ENCODE measurements at regions not wholly inside any gene's neighbourhood (a gene's known extent, or its start where the extent isn't known, plus 50 kb on each side); places are given as distances from the start of the nearest gene placed in this dataset.

DNA sequence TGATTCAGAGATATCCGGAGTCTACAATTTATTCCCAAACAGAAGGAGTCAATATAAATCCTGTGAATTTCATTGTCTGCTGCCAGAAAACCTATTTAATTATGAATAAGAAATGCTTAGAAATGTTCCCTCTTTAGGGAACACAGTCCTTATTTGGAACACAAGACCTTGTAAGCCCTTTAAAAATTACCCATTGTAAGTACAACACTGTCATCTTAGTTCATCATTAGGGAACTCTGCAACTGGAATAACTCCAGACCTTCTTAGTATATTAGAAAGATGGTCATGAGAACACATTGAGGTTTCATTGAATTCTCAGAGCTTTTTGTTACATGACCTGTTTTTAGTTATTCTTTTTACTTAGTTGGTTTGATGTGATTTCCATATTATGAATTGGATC lies 548.5 kb upstream of the KLF12 start:
- H3K4me2 ChIP-seq (ENCODE audit: control insufficient read depth, insufficient read depth): no peak overlapping the region
- no peak overlapping the region for H3K27ac ChIP-seq (ENCODE audit: control insufficient read depth, insufficient read depth)
- intact Hi-C loops (cut with micrococcal nuclease; ENCODE audit: unreplicated experiment) (loop anchor here (10.0 kb wide), 1 partner anchor 532 kb away; no protein-coding TSS in a partner anchor), in situ Hi-C loops (cut with MboI) (no loop called here)
- DNase-seq (ENCODE audit: low read depth, low spot score) (no peak), ATAC-seq (no peak), FAIRE-seq (no peak)
- ChIA-PET RAD21 (ENCODE audit: unreplicated experiment) (interaction anchor here (0.7 kb wide), 1 partner anchor 9 kb away, joined by 3 read pairs; no protein-coding TSS in a partner anchor), CTCF (interaction anchor here (0.6 to 1.7 kb wide), 2 partner anchors 464 to 536 kb away, joined by 4 to 5 read pairs; no protein-coding TSS in a partner anchor), POLR2A (no interaction called here), SMC1A (ENCODE audit: uncharacterized antibody, unreplicated experiment) (interaction anchor here (0.5 kb wide), 1 partner anchor 12 kb away, joined by 3 read pairs; no protein-coding TSS in a partner anchor)
- no peaks in the 10 kb centered on the region for H3K79me2 ChIP-seq (ENCODE audit: control insufficient read depth, insufficient read depth, low read length)
- H3K9me3 ChIP-seq (replicated peaks; ENCODE audit: control insufficient read depth, insufficient read depth, low read length): no peaks in the 10 kb centered on the region
- H3K27me3 ChIP-seq (replicated peaks in 1 of 2; ENCODE audit: control insufficient read depth in 2 of 2, insufficient read depth in 2 of 2, low read length in 1 of 2): no peaks in the 10 kb centered on the region
- H3K4me1 ChIP-seq (ENCODE audit: control insufficient read depth, insufficient read depth, low read length): no peaks in the 10 kb centered on the region
- H2AFZ ChIP-seq (ENCODE audit: control insufficient read depth, low read depth, low read length): no peak overlapping the region
- no peak overlapping the region for H3K4me3 ChIP-seq
- H3K36me3 ChIP-seq (ENCODE audit: control insufficient read depth in 2 of 2, insufficient read depth in 2 of 2, low read length in 1 of 2): no peaks in the 10 kb centered on the region
- WGBS (ENCODE audit: insufficient coverage, insufficient replicate concordance, low lambda C conversion rate, missing lambda C conversion rate): 80% methylated on average over 1 of the region's 1 CpG
- no peak overlapping the region for H3K9ac ChIP-seq (ENCODE audit: control insufficient read depth, insufficient read depth, low read length)
- BruUV-seq (replicated peaks): no TSS peak
- H4K20me1 ChIP-seq (ENCODE audit: control insufficient read depth, insufficient read depth): no peaks in the 10 kb centered on the region
- TF ChIP-seq SREBF2 (IDR thresholded peaks at IDR 0.05; ENCODE audit: low read length) (no peak), SIN3A (IDR thresholded peaks at IDR 0.05; ENCODE audit: low read depth, low read length) (no peak), SUPT20H (IDR thresholded peaks at IDR 0.05; ENCODE audit: borderline replicate concordance, control insufficient read depth, low read depth, low read length) (no peak), ZNF24 (IDR thresholded peaks at IDR 0.05) (no peak), CBFB (IDR thresholded peaks at IDR 0.05; ENCODE audit: low read depth) (no peak), BCLAF1 (IDR thresholded peaks at IDR 0.05) (no peak), ZZZ3 (IDR thresholded peaks at IDR 0.05; ENCODE audit: control insufficient read depth, insufficient read length, low read depth) (no peak), USF1 (IDR thresholded peaks at IDR 0.05; ENCODE audit: borderline replicate concordance, extremely low read length, insufficient read depth, low read depth, low read length) (no peak), IKZF1 (conservative IDR thresholded peaks at IDR 0.05) (no peak), NR2C1 (IDR thresholded peaks at IDR 0.05) (no peak), CEBPZ (IDR thresholded peaks at IDR 0.05; ENCODE audit: low read depth, low read length) (no peak), HDAC2 (IDR thresholded peaks at IDR 0.05) (no peak)
- TF ChIP-seq, protein P1, sequence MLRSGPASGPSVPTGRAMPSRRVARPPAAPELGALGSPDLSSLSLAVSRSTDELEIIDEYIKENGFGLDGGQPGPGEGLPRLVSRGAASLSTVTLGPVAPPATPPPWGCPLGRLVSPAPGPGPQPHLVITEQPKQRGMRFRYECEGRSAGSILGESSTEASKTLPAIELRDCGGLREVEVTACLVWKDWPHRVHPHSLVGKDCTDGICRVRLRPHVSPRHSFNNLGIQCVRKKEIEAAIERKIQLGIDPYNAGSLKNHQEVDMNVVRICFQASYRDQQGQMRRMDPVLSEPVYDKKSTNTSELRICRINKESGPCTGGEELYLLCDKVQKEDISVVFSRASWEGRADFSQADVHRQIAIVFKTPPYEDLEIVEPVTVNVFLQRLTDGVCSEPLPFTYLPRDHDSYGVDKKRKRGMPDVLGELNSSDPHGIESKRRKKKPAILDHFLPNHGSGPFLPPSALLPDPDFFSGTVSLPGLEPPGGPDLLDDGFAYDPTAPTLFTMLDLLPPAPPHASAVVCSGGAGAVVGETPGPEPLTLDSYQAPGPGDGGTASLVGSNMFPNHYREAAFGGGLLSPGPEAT (IDR thresholded peaks at IDR 0.05; ENCODE audit: low read depth): no peak
- TF ChIP-seq, protein P2, sequence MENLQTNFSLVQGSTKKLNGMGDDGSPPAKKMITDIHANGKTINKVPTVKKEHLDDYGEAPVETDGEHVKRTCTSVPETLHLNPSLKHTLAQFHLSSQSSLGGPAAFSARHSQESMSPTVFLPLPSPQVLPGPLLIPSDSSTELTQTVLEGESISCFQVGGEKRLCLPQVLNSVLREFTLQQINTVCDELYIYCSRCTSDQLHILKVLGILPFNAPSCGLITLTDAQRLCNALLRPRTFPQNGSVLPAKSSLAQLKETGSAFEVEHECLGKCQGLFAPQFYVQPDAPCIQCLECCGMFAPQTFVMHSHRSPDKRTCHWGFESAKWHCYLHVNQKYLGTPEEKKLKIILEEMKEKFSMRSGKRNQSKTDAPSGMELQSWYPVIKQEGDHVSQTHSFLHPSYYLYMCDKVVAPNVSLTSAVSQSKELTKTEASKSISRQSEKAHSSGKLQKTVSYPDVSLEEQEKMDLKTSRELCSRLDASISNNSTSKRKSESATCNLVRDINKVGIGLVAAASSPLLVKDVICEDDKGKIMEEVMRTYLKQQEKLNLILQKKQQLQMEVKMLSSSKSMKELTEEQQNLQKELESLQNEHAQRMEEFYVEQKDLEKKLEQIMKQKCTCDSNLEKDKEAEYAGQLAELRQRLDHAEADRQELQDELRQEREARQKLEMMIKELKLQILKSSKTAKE (IDR thresholded peaks at IDR 0.05; ENCODE audit: low read depth, poor library complexity, severe bottlenecking): no peak
